Karpas-422 (cell line): ENCODE measurements at regions not wholly inside any gene's neighbourhood (a gene's known extent, or its start where the extent isn't known, plus 50 kb on each side); places are given as distances from the start of the nearest gene placed in this dataset.

ENCODE experiments used
- DNase-seq: peaks from one replicate; pipeline ENCODE4 v3.0.0-alpha.2; 2015
- H2AFZ ChIP-seq: fragments of 200-600 bp; sonication (generic); 2 replicates; pipeline ENCODE4 v1.6.1; 2014; ENCODE audit warnings: antibody characterized with exemption, low read length, mixed read lengths
- H3K27ac ChIP-seq: fragments of 200-600 bp; sonication (generic); 2 replicates; pipeline ENCODE4 v1.5.1; 2014; ENCODE audit warnings: mild to moderate bottlenecking, low read length, moderate library complexity
- H3K27me3 ChIP-seq: fragments of 200-600 bp; sonication (generic); 2 replicates; pipeline ENCODE4 v1.6.1; 2014; ENCODE audit warnings: low read length, mixed read lengths
- H3K36me3 ChIP-seq: fragments of 200-600 bp; sonication (generic); 2 replicates; pipeline ENCODE4 v1.6.1; 2014; ENCODE audit warnings: low read length, mixed read lengths; ENCODE audit not compliant: insufficient read depth
- H3K4me1 ChIP-seq: fragments of 200-600 bp; sonication (generic); 2 replicates; pipeline ENCODE4 v1.6.1; 2014; ENCODE audit warnings: mild to moderate bottlenecking, low read length, mixed read lengths
- H3K4me2 ChIP-seq: fragments of 200-600 bp; sonication (generic); 2 replicates; pipeline ENCODE4 v1.6.1; 2014; ENCODE audit warnings: low read length, low read depth, mild to moderate bottlenecking; ENCODE audit not compliant: poor library complexity, severe bottlenecking
- H3K4me3 ChIP-seq: fragments of 200-600 bp; sonication (generic); 2 replicates; pipeline ENCODE4 v1.5.1; 2014; ENCODE audit warnings: mild to moderate bottlenecking, antibody characterized with exemption, low read length, mixed read lengths
- H3K79me2 ChIP-seq: fragments of 200-600 bp; sonication (generic); 2 replicates; pipeline ENCODE4 v1.6.1; 2014; ENCODE audit warnings: mild to moderate bottlenecking, low read length, mixed read lengths
- H3K9ac ChIP-seq: fragments of 200-600 bp; sonication (generic); 2 replicates; pipeline ENCODE4 v1.6.0; 2014; ENCODE audit warnings: low read length
- H3K9me2 ChIP-seq: fragments of 200-600 bp; sonication (generic), shearing (Covaris generic); replicated peaks from 2 replicates; pipeline ENCODE4 v1.6.0; 2014; ENCODE audit warnings: mild to moderate bottlenecking, low read length, moderate library complexity; ENCODE audit not compliant: insufficient read depth
- H3K9me3 ChIP-seq: fragments of 300-700, 200-600 bp; sonication (generic); 2 replicates; pipeline ENCODE4 v1.6.1; 2014; ENCODE audit warnings: low read length, mixed read lengths
- H4K20me1 ChIP-seq: fragments of 200-600 bp; sonication (generic); 2 replicates; pipeline ENCODE4 v1.6.1; 2014; ENCODE audit warnings: mild to moderate bottlenecking, antibody characterized with exemption, low read length, low read depth; ENCODE audit not compliant: insufficient read depth

GRCh38 chr1:209153411-209153810, 430.1 kb upstream of the CAMK1G start:
- Histone ChIP-seq H2AFZ (no peak overlapping the region), H3K27me3 (no peaks in the 10 kb centered on the region), H3K36me3 (no peaks in the 10 kb centered on the region), H3K9me2 (no peaks in the 10 kb centered on the region), H3K79me2 (no peaks in the 10 kb centered on the region), H3K9ac (no peak overlapping the region), H4K20me1 (no peaks in the 10 kb centered on the region), H3K4me3 (no peak overlapping the region), H3K27ac (no peak overlapping the region), H3K4me2 (no peak overlapping the region), H3K9me3 (no peaks in the 10 kb centered on the region), H3K4me1 (no peaks in the 10 kb centered on the region)
- no peak for DNase-seq

GRCh38 chr1:209154912-209155311, 428.6 kb upstream of the CAMK1G start:
- H3K9me2 ChIP-seq = no peaks in the 10 kb centered on the region
- H3K9ac ChIP-seq = no peak overlapping the region
- DNase-seq = no peak
- no peaks in the 10 kb centered on the region for H3K4me1 ChIP-seq
- no peaks in the 10 kb centered on the region for H4K20me1 ChIP-seq
- no peaks in the 10 kb centered on the region for H3K79me2 ChIP-seq
- no peaks in the 10 kb centered on the region for H3K9me3 ChIP-seq
- H3K27me3 ChIP-seq = no peaks in the 10 kb centered on the region
- H2AFZ ChIP-seq = no peak overlapping the region
- H3K4me2 ChIP-seq = no peak overlapping the region
- H3K36me3 ChIP-seq = no peaks in the 10 kb centered on the region
- H3K27ac ChIP-seq = no peak overlapping the region
- H3K4me3 ChIP-seq = no peak overlapping the region

- H3K36me3 ChIP-seq = no peaks in the 10 kb centered on the region
- H3K27ac ChIP-seq = no peak overlapping the region
- no peaks in the 10 kb centered on the region for H3K4me1 ChIP-seq
- no peak overlapping the region for H3K4me2 ChIP-seq
- H3K27me3 ChIP-seq = no peaks in the 10 kb centered on the region
- DNase-seq = no peak
- H3K9me2 ChIP-seq = no peaks in the 10 kb centered on the region
- H3K9ac ChIP-seq = no peak overlapping the region
- H2AFZ ChIP-seq = no peak overlapping the region
- no peaks in the 10 kb centered on the region for H3K9me3 ChIP-seq
- H4K20me1 ChIP-seq = no peaks in the 10 kb centered on the region
- no peak overlapping the region for H3K4me3 ChIP-seq
- H3K79me2 ChIP-seq = no peaks in the 10 kb centered on the region
Measured at GRCh38 chr1:209155546-209155945, 428.0 kb upstream of the CAMK1G start.

- no peaks in the 10 kb centered on the region for H4K20me1 ChIP-seq
- no peaks in the 10 kb centered on the region for H3K4me1 ChIP-seq
- no peak overlapping the region for H3K4me2 ChIP-seq
- DNase-seq = no peak
- no peak overlapping the region for H3K27ac ChIP-seq
- no peaks in the 10 kb centered on the region for H3K36me3 ChIP-seq
- H3K4me3 ChIP-seq = no peak overlapping the region
- no peaks in the 10 kb centered on the region for H3K79me2 ChIP-seq
- no peak overlapping the region for H3K9ac ChIP-seq
- no peaks in the 10 kb centered on the region for H3K9me3 ChIP-seq
- H3K9me2 ChIP-seq = no peaks in the 10 kb centered on the region
- no peak overlapping the region for H2AFZ ChIP-seq
- H3K27me3 ChIP-seq = no peaks in the 10 kb centered on the region
Measured at GRCh38 chr1:209156991-209157390, 426.5 kb upstream of the CAMK1G start.

- no peaks in the 10 kb centered on the region for H3K9me3 ChIP-seq
- H3K4me2 ChIP-seq = no peak overlapping the region
- no peak for DNase-seq
- H3K27ac ChIP-seq = no peak overlapping the region
- H3K4me3 ChIP-seq = no peak overlapping the region
- H2AFZ ChIP-seq = no peak overlapping the region
- no peaks in the 10 kb centered on the region for H3K36me3 ChIP-seq
- no peaks in the 10 kb centered on the region for H3K4me1 ChIP-seq
- no peaks in the 10 kb centered on the region for H3K27me3 ChIP-seq
- no peaks in the 10 kb centered on the region for H3K9me2 ChIP-seq
- H3K9ac ChIP-seq = no peak overlapping the region
- H3K79me2 ChIP-seq = no peaks in the 10 kb centered on the region
- no peaks in the 10 kb centered on the region for H4K20me1 ChIP-seq
Measured at GRCh38 chr1:209157546-209158249, 425.8 kb upstream of the CAMK1G start.

- no peaks in the 10 kb centered on the region for H4K20me1 ChIP-seq
- H3K36me3 ChIP-seq = no peaks in the 10 kb centered on the region
- H3K4me1 ChIP-seq = no peaks in the 10 kb centered on the region
- no peak overlapping the region for H3K9ac ChIP-seq
- H3K27ac ChIP-seq = no peak overlapping the region
- no peaks in the 10 kb centered on the region for H3K9me3 ChIP-seq
- no peak overlapping the region for H3K4me3 ChIP-seq
- H3K4me2 ChIP-seq = no peak overlapping the region
- no peaks in the 10 kb centered on the region for H3K27me3 ChIP-seq
- H2AFZ ChIP-seq = no peak overlapping the region
- DNase-seq = no peak
- H3K9me2 ChIP-seq = no peaks in the 10 kb centered on the region
- no peaks in the 10 kb centered on the region for H3K79me2 ChIP-seq
Measured at GRCh38 chr1:209158851-209159250, 424.7 kb upstream of the CAMK1G start.

- Histone ChIP-seq H3K9me3 (no peaks in the 10 kb centered on the region), H3K79me2 (no peaks in the 10 kb centered on the region), H4K20me1 (no peaks in the 10 kb centered on the region), H3K4me3 (no peak overlapping the region), H2AFZ (no peak overlapping the region), H3K9ac (no peak overlapping the region), H3K4me1 (no peaks in the 10 kb centered on the region), H3K27ac (no peak overlapping the region), H3K9me2 (no peaks in the 10 kb centered on the region), H3K36me3 (no peaks in the 10 kb centered on the region), H3K4me2 (no peak overlapping the region), H3K27me3 (no peaks in the 10 kb centered on the region)
- DNase-seq = no peak
Measured at GRCh38 chr1:209160230-209160629, 423.3 kb upstream of the CAMK1G start.

- H3K4me1 ChIP-seq = no peaks in the 10 kb centered on the region
- DNase-seq = no peak
Measured at GRCh38 chr1:209162651-209163050, 420.9 kb upstream of the CAMK1G start.

More at GRCh38 chr1:209162651-209163050, 420.9 kb upstream of the CAMK1G start:
- Histone ChIP-seq H3K9me2 (no peaks in the 10 kb centered on the region), H3K36me3 (no peaks in the 10 kb centered on the region), H4K20me1 (no peaks in the 10 kb centered on the region), H3K4me3 (no peak overlapping the region), H3K27me3 (no peaks in the 10 kb centered on the region), H3K27ac (no peak overlapping the region), H3K9ac (no peak overlapping the region), H3K79me2 (no peaks in the 10 kb centered on the region), H3K9me3 (no peaks in the 10 kb centered on the region), H2AFZ (no peak overlapping the region), H3K4me2 (no peak overlapping the region)
